Mucosa of stomach (tissue), 1 donor: ENCODE measurements at regions not wholly inside any gene's neighbourhood (a gene's known extent, or its start where the extent isn't known, plus 50 kb on each side); places are given as distances from the start of the nearest gene placed in this dataset.

Experiments used
- H3K27me3 ChIP-seq: one replicate; pipeline ENCODE4 v1.7.0; 2013; ENCODE audit warnings: mild to moderate bottlenecking, low read length; ENCODE audit not compliant: control insufficient read depth, insufficient read depth
- H3K36me3 ChIP-seq: one replicate; pipeline ENCODE4 v1.7.0; 2013; ENCODE audit warnings: low read length; ENCODE audit not compliant: control insufficient read depth, insufficient read depth
- H3K4me1 ChIP-seq: one replicate; pipeline ENCODE4 v1.7.0; 2013; ENCODE audit warnings: mild to moderate bottlenecking, low read length; ENCODE audit not compliant: control insufficient read depth, insufficient read depth
- H3K4me3 ChIP-seq: one replicate; pipeline ENCODE4 v1.7.0; 2013; ENCODE audit warnings: low read length
- H3K9ac ChIP-seq: one replicate; pipeline ENCODE4 v1.7.0; 2013; ENCODE audit warnings: mild to moderate bottlenecking, low read length, moderate library complexity
- H3K9me3 ChIP-seq: one replicate; pipeline ENCODE4 v1.7.0; 2013; ENCODE audit warnings: mild to moderate bottlenecking, low read length, moderate library complexity; ENCODE audit not compliant: control insufficient read depth
- donor health status: Pancreatic carcinoma.

DNA sequence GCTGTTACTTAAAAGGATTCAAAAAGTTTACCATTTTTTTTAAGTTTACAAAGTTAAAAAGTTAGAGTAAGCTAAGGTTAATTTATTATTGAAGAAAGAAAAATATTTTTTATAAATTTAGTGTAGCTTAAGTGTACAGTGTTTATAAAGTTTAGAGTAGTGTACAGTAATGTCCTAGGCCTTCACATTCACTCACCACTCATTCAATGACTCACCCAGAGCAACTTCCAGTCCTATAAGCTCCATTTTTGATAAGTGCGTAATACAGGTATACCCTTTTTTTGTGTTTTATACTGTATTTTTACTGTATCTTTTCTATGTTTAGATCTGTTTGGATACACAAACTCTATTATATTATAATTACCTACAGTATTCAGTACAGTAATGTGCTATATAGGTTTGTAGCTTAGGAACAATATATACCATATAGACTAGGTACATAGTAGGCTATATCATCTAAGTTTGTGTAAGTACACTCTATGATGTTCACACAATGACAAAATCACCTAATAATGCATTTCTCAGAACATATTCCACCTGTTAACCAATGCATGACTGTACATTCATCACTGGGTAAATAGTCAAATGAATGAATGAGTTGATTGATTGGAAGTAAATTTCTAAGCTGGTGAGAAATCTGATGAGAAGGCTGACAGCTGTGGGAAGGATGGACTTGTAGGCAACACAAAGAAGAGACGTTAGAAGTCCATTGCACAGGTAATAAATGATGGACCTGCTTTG, 95.2 kb upstream of the CDIN1 start:
- no peak overlapping the region for H3K9ac ChIP-seq
- no peak overlapping the region for H3K4me3 ChIP-seq
- no peaks in the 10 kb centered on the region for H3K9me3 ChIP-seq
- H3K4me1 ChIP-seq = no peaks in the 10 kb centered on the region
- no peaks in the 10 kb centered on the region for H3K36me3 ChIP-seq
- H3K27me3 ChIP-seq = no peaks in the 10 kb centered on the region

DNA sequence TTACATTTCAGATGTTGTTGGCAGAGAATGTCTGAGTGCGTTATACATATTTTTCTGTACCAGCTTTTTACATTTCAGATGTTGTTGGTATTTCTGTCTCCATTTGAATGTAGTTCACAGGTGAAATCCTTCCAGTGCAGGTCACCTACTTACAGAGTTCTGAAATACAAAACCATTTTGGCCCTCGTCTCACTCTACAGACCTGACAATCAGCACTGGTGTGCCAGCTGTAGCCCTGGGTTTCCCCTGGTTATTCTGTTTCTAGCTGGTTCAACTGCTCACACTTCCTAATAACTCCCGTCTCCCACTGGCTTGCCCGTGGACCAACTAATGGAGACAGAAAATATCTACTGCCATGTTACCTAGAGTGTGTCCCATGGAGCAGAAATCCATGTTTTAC, 87.5 kb upstream of the CDIN1 start:
- Histone ChIP-seq H3K4me1 (no peaks in the 10 kb centered on the region), H3K9me3 (no peaks in the 10 kb centered on the region), H3K36me3 (no peaks in the 10 kb centered on the region), H3K9ac (no peak overlapping the region), H3K27me3 (no peaks in the 10 kb centered on the region), H3K4me3 (no peak overlapping the region)

DNA sequence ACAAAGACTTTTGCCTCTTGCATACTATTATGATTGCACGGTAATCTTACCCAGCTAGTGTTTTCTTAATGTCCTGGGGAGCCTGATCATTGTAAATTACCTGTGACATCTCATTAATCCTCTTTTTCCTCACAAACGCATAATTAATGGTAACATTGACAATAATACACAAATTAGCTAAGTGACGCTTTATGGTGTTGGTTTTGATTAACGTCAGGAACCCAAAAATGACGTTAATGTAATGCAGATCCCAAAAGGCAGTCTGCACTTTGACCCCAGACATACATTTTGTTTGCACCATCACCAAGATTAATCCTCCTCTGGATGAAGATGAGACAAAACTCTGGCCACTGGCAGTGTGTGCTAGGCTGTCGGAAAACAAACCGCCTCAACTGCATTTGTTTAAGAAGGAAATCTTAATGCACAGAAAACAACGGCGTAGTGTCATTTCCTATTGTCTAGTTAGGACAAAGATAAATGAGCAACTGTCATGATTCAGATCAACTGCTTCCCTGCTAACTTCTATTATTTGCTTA, 83.9 kb upstream of the CDIN1 start:
- H3K9ac ChIP-seq = no peak overlapping the region
- no peak overlapping the region for H3K4me3 ChIP-seq
- H3K36me3 ChIP-seq = no peaks in the 10 kb centered on the region
- H3K4me1 ChIP-seq = peaks cover 4% of the 10 kb centered on the region
- no peaks in the 10 kb centered on the region for H3K27me3 ChIP-seq
- H3K9me3 ChIP-seq = no peaks in the 10 kb centered on the region

DNA sequence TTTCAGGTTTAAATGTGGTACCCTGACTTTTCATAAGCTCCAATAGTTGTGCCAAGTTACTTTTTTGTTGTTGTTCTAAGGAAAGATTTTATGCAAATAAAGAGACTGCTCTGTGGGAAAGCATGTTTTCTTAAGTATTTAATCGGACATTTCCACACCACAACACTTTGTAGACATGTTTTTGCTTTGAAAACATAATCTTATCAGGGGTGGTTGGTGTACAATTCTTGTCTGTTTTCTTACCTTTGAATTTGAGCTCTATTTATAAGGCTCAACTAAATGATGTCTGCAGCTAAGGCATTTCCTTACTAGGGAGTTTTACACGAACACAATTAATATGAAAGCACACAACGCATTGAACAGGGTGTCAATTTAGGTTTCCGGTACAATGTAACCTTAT, 81.5 kb upstream of the CDIN1 start:
- Histone ChIP-seq H3K4me3 (no peak overlapping the region), H3K9ac (no peak overlapping the region), H3K4me1 (peaks cover 8% of the 10 kb centered on the region)

DNA sequence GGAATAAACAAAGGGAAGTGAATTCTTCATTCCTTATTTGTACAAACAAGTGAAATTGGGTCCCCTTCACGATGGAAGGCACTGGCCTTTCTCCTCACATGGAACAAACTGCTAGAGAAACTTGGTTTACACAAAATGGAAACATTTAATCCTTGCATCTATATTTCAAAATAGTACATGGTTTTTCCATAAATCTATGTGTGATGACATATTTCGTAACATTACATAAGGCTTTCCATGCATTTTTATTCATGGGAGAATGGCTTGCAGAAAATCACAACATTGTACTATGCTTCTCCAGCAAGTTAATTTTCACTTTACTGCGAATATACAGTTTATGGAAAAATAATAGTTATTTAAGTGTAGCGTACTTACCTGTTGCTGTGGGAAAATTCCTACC, 81.0 kb upstream of the CDIN1 start:
- H3K9me3 ChIP-seq = no peaks in the 10 kb centered on the region

More for the DNA sequence above, 81.5 kb upstream of the CDIN1 start:
- Histone ChIP-seq H3K36me3 (no peaks in the 10 kb centered on the region), H3K27me3 (no peaks in the 10 kb centered on the region), H3K9me3 (no peaks in the 10 kb centered on the region)

DNA sequence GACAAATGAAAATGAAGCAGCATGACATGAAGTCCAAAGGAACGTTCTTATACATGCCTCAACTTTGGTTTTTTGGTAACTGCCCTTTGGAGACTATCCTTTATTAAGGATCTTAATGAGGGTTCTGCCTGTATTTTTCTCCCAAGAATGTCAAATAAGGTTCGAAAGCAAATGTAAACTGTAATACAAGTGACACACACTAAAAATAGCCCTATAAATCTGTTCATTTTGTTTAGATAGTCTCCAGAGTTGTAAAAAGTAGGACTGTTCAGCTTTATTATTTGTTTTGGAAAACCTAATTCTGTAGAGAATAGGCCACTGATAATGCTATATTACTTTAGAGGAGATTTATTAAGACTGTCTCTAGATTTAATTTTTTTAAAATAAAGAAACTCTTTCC, 80.5 kb upstream of the CDIN1 start:
- no peaks in the 10 kb centered on the region for H3K36me3 ChIP-seq
- peaks cover 9% of the 10 kb centered on the region for H3K4me1 ChIP-seq
- no peaks in the 10 kb centered on the region for H3K27me3 ChIP-seq
- H3K4me3 ChIP-seq = no peak overlapping the region
- H3K9ac ChIP-seq = no peak overlapping the region
- H3K9me3 ChIP-seq = no peaks in the 10 kb centered on the region

More for the DNA sequence above, 81.0 kb upstream of the CDIN1 start:
- Histone ChIP-seq H3K9ac (no peak overlapping the region), H3K36me3 (no peaks in the 10 kb centered on the region), H3K4me3 (no peak overlapping the region), H3K4me1 (peaks cover 9% of the 10 kb centered on the region), H3K27me3 (no peaks in the 10 kb centered on the region)

DNA sequence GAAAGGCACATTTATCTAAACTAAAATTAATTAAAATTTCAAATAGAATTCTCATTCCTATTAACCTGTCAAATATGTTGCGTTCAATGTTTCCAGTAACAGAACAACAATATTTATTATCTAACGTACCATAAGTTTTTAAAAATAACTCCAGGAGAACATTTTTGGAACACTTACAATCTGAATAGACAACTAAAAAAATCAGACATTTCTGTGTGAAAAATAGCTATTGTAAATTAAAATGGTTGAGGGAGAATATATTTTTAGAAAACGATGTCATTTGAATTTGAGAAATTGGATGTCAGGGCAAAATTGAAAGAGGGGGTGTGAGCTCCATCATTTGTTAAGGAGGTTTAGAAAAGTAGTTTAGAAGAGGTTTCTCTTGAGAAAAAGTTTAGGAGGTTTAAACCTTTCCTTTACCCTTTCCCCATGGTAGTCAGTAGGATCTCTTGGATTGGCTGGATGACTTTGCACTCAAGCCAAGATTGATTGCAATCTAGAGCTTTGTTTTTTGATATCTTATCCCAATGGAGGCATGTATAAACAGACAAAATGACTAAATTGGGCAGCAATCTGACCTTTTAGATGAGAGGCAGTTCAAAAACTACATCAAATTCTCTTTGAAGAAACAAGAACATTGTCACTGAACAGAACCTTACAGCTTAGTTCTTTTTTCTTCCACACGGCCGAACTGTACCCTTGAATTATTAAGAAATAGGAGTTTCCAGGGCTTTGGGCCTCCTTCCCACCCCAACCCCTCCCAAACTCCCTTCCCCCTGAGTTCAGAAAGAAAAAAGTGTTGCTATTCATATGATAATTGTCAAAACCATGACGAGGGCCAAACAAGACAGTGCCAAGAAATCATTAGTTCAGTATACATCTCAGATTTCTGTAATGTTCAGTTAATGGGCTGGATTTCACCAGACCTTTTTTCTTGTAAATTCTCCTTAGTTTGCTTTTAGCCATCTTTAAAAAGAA, 79.7 kb upstream of the CDIN1 start:
- no peaks in the 10 kb centered on the region for H3K9me3 ChIP-seq

DNA sequence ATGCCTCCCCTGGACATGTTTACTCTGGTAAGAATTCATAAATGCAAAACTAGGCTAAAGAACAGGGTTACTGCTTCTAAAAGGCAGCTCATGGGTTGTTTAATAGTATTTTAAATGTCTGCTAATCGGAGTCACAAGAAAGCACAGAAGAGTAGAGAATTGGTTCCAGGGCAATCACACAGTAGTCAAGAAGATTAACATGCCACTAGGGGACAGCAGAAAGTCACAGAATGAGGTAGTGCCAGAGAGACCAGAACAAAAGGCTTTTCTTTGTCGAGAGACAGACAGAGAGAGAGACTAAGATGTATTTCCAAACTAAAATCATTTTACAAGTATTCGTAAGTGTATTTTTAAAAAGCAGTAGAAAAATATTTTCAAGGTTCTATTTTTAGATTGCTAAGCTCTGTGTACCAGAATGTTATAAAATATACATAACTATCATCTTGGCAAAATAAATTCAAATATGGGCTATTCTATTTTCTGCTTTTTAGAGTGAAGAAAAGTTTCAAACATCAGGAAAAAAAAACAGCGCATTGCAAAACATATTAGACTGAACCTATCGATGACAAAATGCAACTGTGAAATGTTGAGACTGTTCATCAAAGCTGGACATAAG, 78.3 kb upstream of the CDIN1 start:
- Histone ChIP-seq H3K36me3 (no peaks in the 10 kb centered on the region), H3K4me3 (no peak overlapping the region), H3K4me1 (peaks cover 9% of the 10 kb centered on the region), H3K27me3 (no peaks in the 10 kb centered on the region), H3K9me3 (no peaks in the 10 kb centered on the region), H3K9ac (no peak overlapping the region)

More for the DNA sequence above, 79.7 kb upstream of the CDIN1 start:
- peaks cover 9% of the 10 kb centered on the region for H3K4me1 ChIP-seq
- no peak overlapping the region for H3K4me3 ChIP-seq
- no peaks in the 10 kb centered on the region for H3K36me3 ChIP-seq
- H3K9ac ChIP-seq = no peak overlapping the region
- H3K27me3 ChIP-seq = no peaks in the 10 kb centered on the region

DNA sequence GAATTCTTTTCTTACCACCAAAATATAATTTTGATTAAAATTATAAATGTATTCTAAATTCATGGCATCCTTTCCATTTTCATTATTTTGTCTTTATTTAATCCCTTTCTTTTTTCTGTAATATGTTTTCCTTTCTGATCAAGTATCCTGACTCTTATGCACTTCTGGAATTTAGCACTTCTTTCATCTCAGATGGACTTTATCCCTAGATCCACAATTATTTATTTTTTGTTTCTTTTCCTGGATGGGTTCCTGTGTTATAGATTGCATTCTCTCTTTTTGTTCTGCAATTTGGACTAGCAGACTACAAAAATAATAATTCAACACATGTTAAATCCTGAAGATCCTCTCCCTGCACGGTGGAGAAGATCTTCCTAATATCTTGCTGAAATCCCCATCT, 76.9 kb upstream of the CDIN1 start:
- no peaks in the 10 kb centered on the region for H3K27me3 ChIP-seq
- no peak overlapping the region for H3K4me3 ChIP-seq
- no peaks in the 10 kb centered on the region for H3K9me3 ChIP-seq
- H3K36me3 ChIP-seq = no peaks in the 10 kb centered on the region
- H3K9ac ChIP-seq = no peak overlapping the region
- peaks cover 16% of the 10 kb centered on the region for H3K4me1 ChIP-seq

DNA sequence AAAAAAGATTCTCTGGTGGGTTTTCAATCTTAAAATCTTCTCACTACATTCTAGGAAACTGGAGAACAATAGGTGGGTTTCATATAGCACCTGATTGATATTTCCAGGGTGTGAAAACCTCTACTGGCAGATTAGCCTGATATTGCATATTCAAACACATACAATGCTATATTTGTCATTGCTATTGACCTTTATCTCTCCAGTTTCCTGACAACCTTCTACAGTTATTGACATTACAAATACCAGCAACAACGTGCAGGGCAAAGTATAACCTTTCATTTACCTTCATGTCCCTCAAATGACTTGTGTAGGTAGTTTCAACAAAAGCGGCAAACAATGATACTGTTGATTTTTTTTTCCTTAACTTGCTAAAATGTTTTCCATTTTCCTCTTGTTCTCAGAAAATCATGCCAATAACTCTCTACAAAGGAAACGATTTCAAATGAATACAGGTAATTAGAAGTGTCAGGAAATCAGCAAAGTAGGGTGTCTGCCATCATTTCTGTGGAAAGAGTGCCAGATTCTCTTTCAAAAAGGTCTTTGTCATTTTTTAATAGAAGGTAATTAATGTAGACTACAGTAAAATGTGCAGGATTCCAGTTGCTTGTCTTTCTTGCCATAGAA, 72.6 kb upstream of the CDIN1 start:
- Histone ChIP-seq H3K27me3 (no peaks in the 10 kb centered on the region), H3K36me3 (no peaks in the 10 kb centered on the region), H3K4me3 (no peak overlapping the region), H3K9ac (peak overlapping the region; percentile 12), H3K9me3 (no peaks in the 10 kb centered on the region), H3K4me1 (peaks cover 31% of the 10 kb centered on the region)

DNA sequence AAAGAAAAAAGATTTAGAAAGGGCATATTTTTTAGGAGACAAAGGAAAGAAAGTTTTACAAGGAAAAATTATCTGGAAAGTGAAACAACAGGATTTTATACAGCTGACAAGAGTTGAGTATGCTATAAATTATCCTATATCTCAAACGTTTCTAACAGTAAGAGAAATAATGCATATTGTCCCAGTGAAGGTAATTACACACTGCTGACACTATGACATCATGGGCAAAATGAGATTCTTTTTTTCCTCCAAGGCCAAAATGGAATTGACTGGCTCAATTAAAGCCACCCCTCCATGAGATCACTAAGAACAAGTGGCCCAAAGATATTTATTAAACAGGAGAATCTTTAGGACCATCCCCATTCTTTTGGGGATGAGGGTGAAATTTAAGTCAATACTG, 72.0 kb upstream of the CDIN1 start:
- Histone ChIP-seq H3K27me3 (no peaks in the 10 kb centered on the region), H3K9ac (no peak overlapping the region), H3K36me3 (no peaks in the 10 kb centered on the region), H3K9me3 (no peaks in the 10 kb centered on the region), H3K4me3 (no peak overlapping the region), H3K4me1 (peaks cover 31% of the 10 kb centered on the region)
